ENCODE measurements at regions not wholly inside any gene's neighbourhood (a gene's known extent, or its start where the extent isn't known, plus 50 kb on each side); places are given as distances from the start of the nearest gene placed in this dataset.

DNA sequence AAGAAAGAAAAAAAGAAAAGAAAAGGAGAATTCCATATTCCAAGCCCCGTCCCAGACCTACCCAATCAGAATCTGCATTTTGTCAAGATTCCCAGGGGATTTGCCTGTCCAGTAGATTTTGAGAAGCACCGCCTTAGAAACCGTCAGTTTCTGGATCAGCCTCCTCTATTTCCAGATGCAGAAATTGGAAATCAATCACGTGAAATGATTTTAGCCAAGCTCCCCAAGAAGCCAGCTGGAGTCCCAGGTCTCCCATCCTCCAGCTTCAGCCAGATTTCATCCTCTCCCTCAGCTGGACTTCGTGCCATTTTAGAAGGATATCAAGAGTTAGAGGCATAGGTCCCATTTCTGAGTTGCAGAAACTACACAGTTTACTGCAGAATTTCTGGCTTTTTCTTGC, 629.3 kb downstream of the MID1IP1 start:
- TF ChIP-seq ZBTB7A (IDR thresholded peaks at IDR 0.05; ENCODE audit: low read depth) (no peak), FOXM1 (IDR thresholded peaks at IDR 0.05; ENCODE audit: borderline replicate concordance, low read depth) (no peak), EGR1 (IDR thresholded peaks at IDR 0.05) (no peak), CREB1 (IDR thresholded peaks at IDR 0.05; ENCODE audit: low read depth) (no peak), EP300 (IDR thresholded peaks at IDR 0.05; ENCODE audit: borderline replicate concordance) (no peak), TEAD4 (IDR thresholded peaks at IDR 0.05) (no peak), YY1 (IDR thresholded peaks at IDR 0.05; ENCODE audit: low read depth) (no peak), NFIC (IDR thresholded peaks at IDR 0.05) (no peak), CEBPB (IDR thresholded peaks at IDR 0.05) (no peak), TCF12 (IDR thresholded peaks at IDR 0.05; ENCODE audit: low read depth) (no peak), TAF1 (IDR thresholded peaks at IDR 0.05; ENCODE audit: low read depth) (no peak), RAD21 (IDR thresholded peaks at IDR 0.05; ENCODE audit: low read depth) (no peak)
- TF ChIP-seq, protein P1, sequence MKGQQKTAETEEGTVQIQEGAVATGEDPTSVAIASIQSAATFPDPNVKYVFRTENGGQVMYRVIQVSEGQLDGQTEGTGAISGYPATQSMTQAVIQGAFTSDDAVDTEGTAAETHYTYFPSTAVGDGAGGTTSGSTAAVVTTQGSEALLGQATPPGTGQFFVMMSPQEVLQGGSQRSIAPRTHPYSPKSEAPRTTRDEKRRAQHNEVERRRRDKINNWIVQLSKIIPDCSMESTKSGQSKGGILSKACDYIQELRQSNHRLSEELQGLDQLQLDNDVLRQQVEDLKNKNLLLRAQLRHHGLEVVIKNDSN (IDR thresholded peaks at IDR 0.05): no peak
- TF ChIP-seq, protein P2, sequence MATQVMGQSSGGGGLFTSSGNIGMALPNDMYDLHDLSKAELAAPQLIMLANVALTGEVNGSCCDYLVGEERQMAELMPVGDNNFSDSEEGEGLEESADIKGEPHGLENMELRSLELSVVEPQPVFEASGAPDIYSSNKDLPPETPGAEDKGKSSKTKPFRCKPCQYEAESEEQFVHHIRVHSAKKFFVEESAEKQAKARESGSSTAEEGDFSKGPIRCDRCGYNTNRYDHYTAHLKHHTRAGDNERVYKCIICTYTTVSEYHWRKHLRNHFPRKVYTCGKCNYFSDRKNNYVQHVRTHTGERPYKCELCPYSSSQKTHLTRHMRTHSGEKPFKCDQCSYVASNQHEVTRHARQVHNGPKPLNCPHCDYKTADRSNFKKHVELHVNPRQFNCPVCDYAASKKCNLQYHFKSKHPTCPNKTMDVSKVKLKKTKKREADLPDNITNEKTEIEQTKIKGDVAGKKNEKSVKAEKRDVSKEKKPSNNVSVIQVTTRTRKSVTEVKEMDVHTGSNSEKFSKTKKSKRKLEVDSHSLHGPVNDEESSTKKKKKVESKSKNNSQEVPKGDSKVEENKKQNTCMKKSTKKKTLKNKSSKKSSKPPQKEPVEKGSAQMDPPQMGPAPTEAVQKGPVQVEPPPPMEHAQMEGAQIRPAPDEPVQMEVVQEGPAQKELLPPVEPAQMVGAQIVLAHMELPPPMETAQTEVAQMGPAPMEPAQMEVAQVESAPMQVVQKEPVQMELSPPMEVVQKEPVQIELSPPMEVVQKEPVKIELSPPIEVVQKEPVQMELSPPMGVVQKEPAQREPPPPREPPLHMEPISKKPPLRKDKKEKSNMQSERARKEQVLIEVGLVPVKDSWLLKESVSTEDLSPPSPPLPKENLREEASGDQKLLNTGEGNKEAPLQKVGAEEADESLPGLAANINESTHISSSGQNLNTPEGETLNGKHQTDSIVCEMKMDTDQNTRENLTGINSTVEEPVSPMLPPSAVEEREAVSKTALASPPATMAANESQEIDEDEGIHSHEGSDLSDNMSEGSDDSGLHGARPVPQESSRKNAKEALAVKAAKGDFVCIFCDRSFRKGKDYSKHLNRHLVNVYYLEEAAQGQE (IDR thresholded peaks at IDR 0.05; ENCODE audit: low read depth): no peak
- TF ChIP-seq, protein P3, sequence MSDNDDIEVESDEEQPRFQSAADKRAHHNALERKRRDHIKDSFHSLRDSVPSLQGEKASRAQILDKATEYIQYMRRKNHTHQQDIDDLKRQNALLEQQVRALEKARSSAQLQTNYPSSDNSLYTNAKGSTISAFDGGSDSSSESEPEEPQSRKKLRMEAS (IDR thresholded peaks at IDR 0.05): no peak

DNA sequence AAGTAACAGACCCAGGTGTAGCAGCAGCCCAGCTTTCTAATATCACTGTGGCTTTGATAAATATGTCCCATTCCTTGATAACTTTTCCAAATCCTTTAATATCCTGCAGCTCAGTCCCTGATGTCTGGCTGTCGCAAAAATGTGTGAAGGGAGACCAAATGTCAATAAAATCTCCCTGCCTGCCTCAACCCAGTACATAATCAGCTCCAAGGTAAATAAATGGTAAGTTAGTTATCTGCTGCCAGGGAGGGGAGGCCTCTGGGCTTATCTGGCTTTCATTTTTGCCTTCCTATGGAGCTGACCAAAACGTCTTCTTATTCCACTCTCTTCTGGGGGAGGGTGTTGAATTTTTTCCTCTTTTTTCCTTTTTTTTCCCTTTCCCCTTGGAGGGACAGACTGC, 630.6 kb downstream of the MID1IP1 start:
- TF ChIP-seq ZBTB7A (IDR thresholded peaks at IDR 0.05; ENCODE audit: low read depth) (no peak), CEBPB (IDR thresholded peaks at IDR 0.05) (no peak), FOXM1 (IDR thresholded peaks at IDR 0.05; ENCODE audit: borderline replicate concordance, low read depth) (no peak), TCF12 (IDR thresholded peaks at IDR 0.05; ENCODE audit: low read depth) (no peak), RAD21 (IDR thresholded peaks at IDR 0.05; ENCODE audit: low read depth) (no peak), CREB1 (IDR thresholded peaks at IDR 0.05; ENCODE audit: low read depth) (no peak), TAF1 (IDR thresholded peaks at IDR 0.05; ENCODE audit: low read depth) (no peak), TEAD4 (IDR thresholded peaks at IDR 0.05) (no peak)
- TF ChIP-seq, protein P1 (IDR thresholded peaks at IDR 0.05): no peak
- TF ChIP-seq, protein P2 (IDR thresholded peaks at IDR 0.05; ENCODE audit: low read depth): no peak

DNA sequence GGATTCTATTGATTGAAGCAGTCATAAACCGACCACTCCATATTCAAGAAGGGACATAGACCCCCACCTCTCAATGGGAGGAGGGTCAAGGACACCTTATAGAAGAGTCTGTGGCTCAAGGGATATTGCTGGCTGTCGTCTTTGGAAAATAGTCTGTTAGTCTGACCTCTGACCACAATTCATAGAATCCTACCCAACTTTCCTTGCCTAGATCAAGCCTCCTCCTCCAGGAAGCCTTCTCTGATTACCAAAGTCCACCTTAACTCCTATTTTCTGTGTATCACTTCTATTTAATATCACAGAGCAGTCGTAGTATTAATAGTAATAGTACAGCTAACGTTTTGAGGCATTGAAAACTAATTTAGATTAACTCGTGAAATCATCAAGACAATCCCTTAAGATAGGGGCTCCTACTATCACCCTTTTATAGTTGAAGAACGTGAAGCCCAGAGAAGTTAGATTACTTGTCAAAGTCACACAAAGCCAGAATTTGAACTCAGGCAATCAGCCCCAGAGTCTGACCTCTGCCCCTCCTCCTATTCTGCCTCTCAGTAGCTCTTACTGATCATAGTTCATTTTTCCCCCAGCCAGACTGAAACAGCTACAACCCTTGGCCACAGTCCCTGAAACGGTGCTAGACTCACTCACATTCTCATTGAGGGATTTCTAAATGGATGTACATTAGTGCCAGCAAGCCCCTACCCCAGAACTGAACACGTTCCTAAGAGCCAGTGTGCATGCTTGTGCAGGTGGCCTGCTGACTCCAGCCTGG, 636.6 kb downstream of the MID1IP1 start:
- TF ChIP-seq TCF12 (IDR thresholded peaks at IDR 0.05; ENCODE audit: low read depth) (no peak), CEBPB (IDR thresholded peaks at IDR 0.05) (no peak), EP300 (IDR thresholded peaks at IDR 0.05; ENCODE audit: borderline replicate concordance) (no peak), TAF1 (IDR thresholded peaks at IDR 0.05; ENCODE audit: low read depth) (no peak), YY1 (IDR thresholded peaks at IDR 0.05; ENCODE audit: low read depth) (no peak), CREB1 (IDR thresholded peaks at IDR 0.05; ENCODE audit: low read depth) (no peak), ZBTB7A (IDR thresholded peaks at IDR 0.05; ENCODE audit: low read depth) (no peak), RAD21 (IDR thresholded peaks at IDR 0.05; ENCODE audit: low read depth) (no peak), FOXM1 (IDR thresholded peaks at IDR 0.05; ENCODE audit: borderline replicate concordance, low read depth) (no peak), TEAD4 (IDR thresholded peaks at IDR 0.05) (no peak), NFIC (IDR thresholded peaks at IDR 0.05) (no peak), EGR1 (IDR thresholded peaks at IDR 0.05) (no peak)
- TF ChIP-seq, protein P3 (IDR thresholded peaks at IDR 0.05): no peak
- TF ChIP-seq, protein P1 (IDR thresholded peaks at IDR 0.05): no peak
- TF ChIP-seq, protein P2 (IDR thresholded peaks at IDR 0.05; ENCODE audit: low read depth): no peak

All from Ishikawa (cell line).